ENCODE measurements at regions not wholly inside any gene's neighbourhood (a gene's known extent, or its start where the extent isn't known, plus 50 kb on each side); places are given as distances from the start of the nearest gene placed in this dataset.

GRCh38 chr10:63012623-63013022 lies 120.5 kb upstream of the NRBF2 start:
- no peak for TF ChIP-seq CTCF (conservative IDR thresholded peaks at IDR 0.05; ENCODE audit: low read depth, low read length)
- no peak for TF ChIP-seq FOS (IDR thresholded peaks at IDR 0.05; ENCODE audit: low read depth, low read length)
- TF ChIP-seq MAZ (IDR thresholded peaks at IDR 0.05; ENCODE audit: borderline replicate concordance, low read depth, low read length): no peak
- TF ChIP-seq POLR2A (IDR thresholded peaks at IDR 0.05; ENCODE audit: low read depth, low read length): no peak
- TF ChIP-seq CEBPB (IDR thresholded peaks at IDR 0.05; ENCODE audit: low read depth, low read length): no peak
- TF ChIP-seq MAFK (IDR thresholded peaks at IDR 0.05; ENCODE audit: low read depth, low read length): no peak
- no peak for TF ChIP-seq RAD21 (IDR thresholded peaks at IDR 0.05; ENCODE audit: low read length)
- TF ChIP-seq RFX5 (IDR thresholded peaks at IDR 0.05; ENCODE audit: low read depth, low read length): no peak
- no peak for TF ChIP-seq MXI1 (IDR thresholded peaks at IDR 0.05; ENCODE audit: borderline replicate concordance, low read depth, low read length)
- TF ChIP-seq RCOR1 (IDR thresholded peaks at IDR 0.05; ENCODE audit: insufficient replicate concordance, low read length): no peak
- no peak for TF ChIP-seq BHLHE40 (IDR thresholded peaks at IDR 0.05; ENCODE audit: low read depth, low read length)
- TF ChIP-seq NFE2L2 (IDR thresholded peaks at IDR 0.05; ENCODE audit: low read depth, low read length): no peak

Measured in IMR-90 (cell line).